Body of pancreas (tissue), 4 donors: ENCODE measurements at regions not wholly inside any gene's neighbourhood (a gene's known extent, or its start where the extent isn't known, plus 50 kb on each side); places are given as distances from the start of the nearest gene placed in this dataset.

Experiments used
- POLR2A ChIP-seq, 3 donors: fragments of 450-650 bp; IDR thresholded peaks; one replicate each; pipeline ENCODE4 v1.6.1; 2016; ENCODE audit warnings: antibody characterized with exemption in 3 of 3, mild to moderate bottlenecking in 2 of 3
- TF ChIP-seq, protein P1 (sequence below), 7 experiments: fragments of 450-650 bp in 4 of 7; fragments of 200-600 bp in 3 of 7; sonication (generic) in 3 of 7; IDR thresholded peaks; one replicate each; pipeline ENCODE4 v1.5.1; 2016 to 2019; ENCODE audit warnings: antibody characterized with exemption in 7 of 7

GRCh38 chr9:19875291-19875920 lies 86.6 kb upstream of the SLC24A2 start:
- TF ChIP-seq, protein P1, sequence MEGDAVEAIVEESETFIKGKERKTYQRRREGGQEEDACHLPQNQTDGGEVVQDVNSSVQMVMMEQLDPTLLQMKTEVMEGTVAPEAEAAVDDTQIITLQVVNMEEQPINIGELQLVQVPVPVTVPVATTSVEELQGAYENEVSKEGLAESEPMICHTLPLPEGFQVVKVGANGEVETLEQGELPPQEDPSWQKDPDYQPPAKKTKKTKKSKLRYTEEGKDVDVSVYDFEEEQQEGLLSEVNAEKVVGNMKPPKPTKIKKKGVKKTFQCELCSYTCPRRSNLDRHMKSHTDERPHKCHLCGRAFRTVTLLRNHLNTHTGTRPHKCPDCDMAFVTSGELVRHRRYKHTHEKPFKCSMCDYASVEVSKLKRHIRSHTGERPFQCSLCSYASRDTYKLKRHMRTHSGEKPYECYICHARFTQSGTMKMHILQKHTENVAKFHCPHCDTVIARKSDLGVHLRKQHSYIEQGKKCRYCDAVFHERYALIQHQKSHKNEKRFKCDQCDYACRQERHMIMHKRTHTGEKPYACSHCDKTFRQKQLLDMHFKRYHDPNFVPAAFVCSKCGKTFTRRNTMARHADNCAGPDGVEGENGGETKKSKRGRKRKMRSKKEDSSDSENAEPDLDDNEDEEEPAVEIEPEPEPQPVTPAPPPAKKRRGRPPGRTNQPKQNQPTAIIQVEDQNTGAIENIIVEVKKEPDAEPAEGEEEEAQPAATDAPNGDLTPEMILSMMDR (IDR thresholded peaks at IDR 0.05): no peak
- TF ChIP-seq POLR2A (IDR thresholded peaks at IDR 0.05): no peak
